Upper lobe of left lung (tissue), 4 donors: ENCODE measurements at regions not wholly inside any gene's neighbourhood (a gene's known extent, or its start where the extent isn't known, plus 50 kb on each side); places are given as distances from the start of the nearest gene placed in this dataset.

Experiments used
- EP300 ChIP-seq, 4 donors: sonication (generic); formaldehyde crosslinking; IDR thresholded peaks; one replicate each; pipeline ENCODE4 v1.5.1; 2017; ENCODE audit warnings: antibody characterized with exemption in 4 of 4, control low read depth in 2 of 4
- POLR2A ChIP-seq, 4 donors: fragments of 450-650 bp; IDR thresholded peaks; one replicate each; pipeline ENCODE4 v1.5.1; 2016 to 2017; ENCODE audit warnings: antibody characterized with exemption in 4 of 4, mild to moderate bottlenecking in 2 of 4
- TF ChIP-seq, protein P1 (sequence below), 6 experiments: fragments of 450-650 bp in 4 of 6; fragments of 200-600 bp in 2 of 6; sonication (generic) in 2 of 6; IDR thresholded peaks; one replicate each; pipeline ENCODE4 v1.5.1; 2016 to 2019; ENCODE audit warnings: antibody characterized with exemption in 6 of 6

GRCh38 chr6:44609051-44609612 lies 221.6 kb downstream of the CDC5L start:
- TF ChIP-seq POLR2A (IDR thresholded peaks at IDR 0.05) = no peak
- TF ChIP-seq, protein P1, sequence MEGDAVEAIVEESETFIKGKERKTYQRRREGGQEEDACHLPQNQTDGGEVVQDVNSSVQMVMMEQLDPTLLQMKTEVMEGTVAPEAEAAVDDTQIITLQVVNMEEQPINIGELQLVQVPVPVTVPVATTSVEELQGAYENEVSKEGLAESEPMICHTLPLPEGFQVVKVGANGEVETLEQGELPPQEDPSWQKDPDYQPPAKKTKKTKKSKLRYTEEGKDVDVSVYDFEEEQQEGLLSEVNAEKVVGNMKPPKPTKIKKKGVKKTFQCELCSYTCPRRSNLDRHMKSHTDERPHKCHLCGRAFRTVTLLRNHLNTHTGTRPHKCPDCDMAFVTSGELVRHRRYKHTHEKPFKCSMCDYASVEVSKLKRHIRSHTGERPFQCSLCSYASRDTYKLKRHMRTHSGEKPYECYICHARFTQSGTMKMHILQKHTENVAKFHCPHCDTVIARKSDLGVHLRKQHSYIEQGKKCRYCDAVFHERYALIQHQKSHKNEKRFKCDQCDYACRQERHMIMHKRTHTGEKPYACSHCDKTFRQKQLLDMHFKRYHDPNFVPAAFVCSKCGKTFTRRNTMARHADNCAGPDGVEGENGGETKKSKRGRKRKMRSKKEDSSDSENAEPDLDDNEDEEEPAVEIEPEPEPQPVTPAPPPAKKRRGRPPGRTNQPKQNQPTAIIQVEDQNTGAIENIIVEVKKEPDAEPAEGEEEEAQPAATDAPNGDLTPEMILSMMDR (IDR thresholded peaks at IDR 0.05) = no peak
- TF ChIP-seq EP300 (IDR thresholded peaks at IDR 0.05) = no peak
